NK-92 treated with Interleukin-12 subunit alpha and Interleukin-12 subunit beta, amount 100 ng/mL, for 24 hours (cell line): ENCODE measurements at regions not wholly inside any gene's neighbourhood (a gene's known extent, or its start where the extent isn't known, plus 50 kb on each side); places are given as distances from the start of the nearest gene placed in this dataset.

Source experiments
- DNase-seq: peaks from one replicate; lab custom pipeline; 2025; lab: John Stamatoyannopoulos, UW

DNA sequence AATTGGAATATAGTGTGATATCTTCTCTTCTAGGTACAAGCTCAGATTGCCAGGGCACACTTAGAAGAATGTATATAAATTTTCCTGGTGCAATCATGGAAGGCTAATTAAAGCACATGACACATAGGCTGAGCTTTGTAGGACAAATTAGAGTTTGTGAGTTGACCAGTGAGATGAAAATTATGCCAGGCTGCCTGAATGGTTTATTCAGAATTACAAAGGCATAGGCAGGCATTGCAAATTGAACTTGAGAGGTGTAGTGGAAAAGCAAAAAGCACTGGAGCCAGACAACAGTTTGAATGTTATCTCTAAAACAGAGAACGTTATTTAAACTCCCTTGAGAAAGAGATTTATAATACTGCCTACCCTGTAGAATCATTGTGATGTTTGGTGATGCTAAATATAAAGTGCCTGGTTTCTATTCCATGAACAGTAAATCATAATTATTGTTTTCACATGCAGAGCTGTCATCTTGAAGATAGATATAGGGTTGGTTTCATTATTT, 712.1 kb downstream of the TBC1D32 start:
- no peak for DNase-seq

DNA sequence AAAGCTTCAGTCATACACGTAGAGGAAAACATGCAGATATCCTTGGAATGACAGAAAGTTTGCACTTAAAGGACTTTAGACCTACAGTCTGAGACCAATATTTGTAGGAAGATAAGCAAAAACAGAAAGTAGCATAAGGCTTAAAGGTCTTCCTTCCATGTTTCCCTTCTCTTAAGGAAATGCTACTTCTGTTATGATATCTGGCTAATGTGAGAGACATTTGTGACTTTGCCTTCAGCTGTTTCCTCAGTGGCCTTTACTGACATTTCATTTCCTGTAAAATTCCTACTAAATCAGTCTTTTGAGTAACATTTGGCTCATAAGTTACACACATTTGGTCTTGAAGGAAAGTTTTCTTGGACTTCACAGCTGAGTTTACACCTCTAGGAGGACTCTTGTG, 713.4 kb downstream of the TBC1D32 start:
- no peak for DNase-seq

DNA sequence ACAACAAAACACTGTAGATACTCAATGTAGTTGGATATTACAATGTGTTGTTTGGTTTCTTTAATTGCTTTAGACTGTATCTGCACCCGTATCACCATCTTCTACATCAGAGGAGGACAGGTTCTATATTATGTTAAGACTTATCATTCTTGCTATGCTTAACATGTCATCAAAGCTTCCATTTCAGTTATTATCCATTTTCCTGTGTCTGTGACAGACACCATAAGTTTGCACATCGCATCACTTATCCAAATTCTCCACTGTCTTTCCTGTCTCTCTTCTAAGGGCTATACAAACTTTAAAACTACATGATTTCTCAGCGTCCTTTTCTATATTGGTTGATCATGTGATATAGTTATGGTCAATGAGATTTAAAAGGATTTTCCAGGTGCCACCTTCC, 719.0 kb downstream of the TBC1D32 start:
- no peak for DNase-seq

DNA sequence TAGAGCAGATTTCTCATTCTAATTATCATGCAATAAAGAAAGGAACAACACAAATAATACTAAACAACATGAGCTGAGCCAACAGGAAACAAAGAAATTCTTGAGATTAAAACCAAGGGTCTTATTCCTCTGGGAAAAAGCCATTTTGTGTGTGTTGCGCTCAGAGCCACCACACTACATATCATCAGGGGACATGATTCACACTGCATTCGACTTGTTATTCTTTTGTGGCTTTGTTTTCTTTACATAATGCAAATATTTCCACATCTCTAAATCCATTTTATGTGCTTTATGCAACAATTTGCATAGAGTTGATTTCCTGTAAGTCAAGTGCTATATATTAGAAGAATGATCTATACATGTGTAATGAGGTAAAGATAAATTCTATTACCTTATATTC, 719.6 kb downstream of the TBC1D32 start:
- DNase-seq: no peak

DNA sequence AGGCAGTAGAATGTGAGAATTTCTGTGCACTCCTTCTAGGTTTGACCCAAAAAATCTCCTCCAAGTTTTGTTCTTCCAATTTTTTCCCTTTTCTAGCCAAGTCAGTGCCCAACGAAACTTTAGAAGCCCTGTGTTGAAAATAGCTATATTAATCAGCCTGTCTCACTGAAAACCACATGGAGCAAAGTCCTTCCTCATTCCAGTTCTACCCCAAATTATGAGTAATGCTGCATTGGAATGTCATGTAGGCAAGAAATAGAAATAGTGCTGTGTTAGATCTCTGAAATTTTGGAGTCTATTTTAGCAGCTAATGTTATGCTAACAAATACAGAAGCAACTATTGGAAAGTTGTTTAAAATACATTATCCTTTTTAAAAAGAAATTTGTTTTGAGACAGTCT, 725.5 kb downstream of the TBC1D32 start:
- DNase-seq: no peak

DNA sequence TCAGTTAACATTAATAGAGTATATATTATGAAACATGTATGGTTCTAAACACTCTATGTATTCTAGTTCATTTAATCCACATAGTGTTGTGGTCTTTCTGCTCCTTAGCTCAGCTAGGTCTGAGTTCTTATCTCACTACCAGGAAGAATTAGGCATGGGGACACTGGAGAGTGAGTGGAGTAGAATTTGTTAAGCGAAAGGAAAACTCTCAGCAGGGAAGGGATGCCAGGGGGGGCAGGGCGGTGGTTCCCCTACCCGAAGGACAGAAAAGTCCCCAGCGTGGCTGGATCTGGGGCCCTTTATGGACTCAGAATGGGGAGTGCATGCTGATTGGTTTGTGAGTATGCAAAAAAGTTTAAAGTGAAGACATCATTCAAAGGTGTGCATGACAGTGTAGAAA, 727.5 kb downstream of the TBC1D32 start:
- no peak for DNase-seq

DNA sequence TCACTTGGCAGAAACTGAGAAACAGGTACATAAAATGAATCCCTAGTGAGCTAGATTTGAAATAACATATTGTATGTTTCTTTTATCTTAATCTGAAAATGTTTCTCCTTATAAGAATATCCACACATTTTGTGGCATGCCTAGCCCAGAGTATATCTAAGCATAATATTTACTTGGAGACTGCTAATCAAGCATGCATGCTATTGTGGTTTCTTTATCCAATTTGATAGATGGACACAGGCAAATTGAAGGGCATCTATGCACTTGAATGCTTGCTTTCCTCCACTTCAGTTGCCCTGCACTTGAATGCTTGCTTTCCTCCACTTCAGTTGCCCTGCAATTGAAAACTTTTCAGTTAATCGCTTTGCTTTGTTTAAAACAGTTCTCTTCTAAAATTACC, 729.8 kb downstream of the TBC1D32 start:
- no peak for DNase-seq

DNA sequence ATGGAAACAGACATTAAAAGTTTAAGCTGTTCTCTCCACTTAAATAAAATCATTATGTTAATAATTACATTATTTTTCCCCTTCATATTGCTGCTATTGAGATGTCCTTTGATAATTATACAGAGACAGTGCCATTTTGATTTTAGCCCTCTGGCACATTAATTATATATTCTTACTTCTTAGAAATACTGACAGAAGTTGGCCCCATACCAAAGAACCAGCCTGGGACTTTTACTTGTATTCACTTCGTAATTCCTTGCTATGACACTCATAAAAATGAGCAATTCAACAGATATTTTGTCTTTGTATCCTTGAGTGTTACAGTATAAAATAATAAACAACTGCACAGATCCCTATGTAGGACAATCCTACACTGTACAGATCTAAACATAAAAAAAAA, 743.7 kb downstream of the TBC1D32 start:
- DNase-seq: no peak

DNA sequence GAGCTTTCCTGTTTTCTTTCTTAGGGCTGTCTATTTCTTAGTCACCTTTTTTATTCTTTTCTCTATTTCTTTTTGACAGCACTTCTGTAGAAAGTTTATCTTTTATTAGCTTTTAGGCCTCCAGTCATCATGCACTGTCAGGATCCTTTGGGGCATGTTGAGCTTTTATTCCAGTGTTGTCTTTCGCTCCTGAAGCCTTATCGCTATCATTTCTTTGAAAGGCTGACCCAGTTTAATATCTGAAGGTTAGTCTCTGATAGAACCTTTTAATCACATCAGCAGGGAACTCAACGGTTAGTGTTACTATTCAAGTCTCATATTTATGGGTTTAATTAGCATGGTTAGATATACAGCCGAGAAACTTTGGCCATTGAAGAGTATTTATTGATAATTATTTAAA, 745.9 kb downstream of the TBC1D32 start:
- no peak for DNase-seq

DNA sequence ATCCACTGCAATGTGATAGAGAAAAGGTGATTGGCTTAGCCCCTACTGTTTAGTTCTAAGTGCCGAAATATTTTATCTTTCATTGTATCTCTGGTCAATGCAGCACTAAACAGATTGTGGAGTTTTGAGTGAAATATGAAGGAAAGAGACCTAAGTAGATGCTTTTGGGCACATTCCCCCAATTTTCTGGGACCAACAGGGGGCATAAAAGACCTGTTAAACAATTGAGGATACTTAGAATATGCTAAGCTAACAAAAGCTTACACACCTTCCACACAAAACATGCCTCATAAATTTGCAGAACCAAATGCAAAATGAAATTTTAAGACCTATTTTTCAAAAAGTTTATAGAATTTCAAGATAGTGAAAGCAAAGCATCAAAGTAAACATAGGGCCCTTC, 746.9 kb downstream of the TBC1D32 start:
- no peak for DNase-seq

DNA sequence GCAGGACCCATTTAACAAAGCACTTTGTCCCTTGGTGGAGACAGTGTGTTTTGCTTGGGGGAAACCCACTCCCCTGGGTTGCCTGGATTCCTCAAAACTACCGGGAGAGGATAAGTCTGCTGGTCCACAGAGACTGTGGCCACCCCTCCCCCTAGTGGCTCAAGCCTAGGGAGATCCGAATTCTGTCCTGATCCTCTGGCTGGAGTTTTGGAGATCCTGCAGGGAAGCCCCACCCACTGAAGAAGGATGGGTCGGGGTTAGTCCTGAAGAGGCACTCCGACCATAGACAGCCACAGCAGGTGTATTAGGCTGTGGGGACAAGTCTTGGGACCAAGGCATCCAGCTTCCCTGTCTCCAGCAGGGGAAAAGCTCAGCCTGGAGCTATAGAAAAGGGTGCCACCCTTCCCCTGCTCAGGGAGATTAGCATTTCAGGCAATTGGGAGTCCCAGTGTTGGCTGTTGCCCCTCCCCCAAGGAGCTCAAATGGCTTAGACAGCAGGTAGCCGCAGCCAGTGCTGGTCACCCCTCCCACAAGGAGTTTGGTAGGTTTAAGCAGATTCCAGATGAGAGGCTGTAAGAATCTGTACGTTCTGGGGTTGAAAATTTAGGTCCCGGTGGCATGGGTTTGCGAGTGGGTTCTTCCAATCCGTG, 750.0 kb downstream of the TBC1D32 start:
- DNase-seq: no peak

DNA sequence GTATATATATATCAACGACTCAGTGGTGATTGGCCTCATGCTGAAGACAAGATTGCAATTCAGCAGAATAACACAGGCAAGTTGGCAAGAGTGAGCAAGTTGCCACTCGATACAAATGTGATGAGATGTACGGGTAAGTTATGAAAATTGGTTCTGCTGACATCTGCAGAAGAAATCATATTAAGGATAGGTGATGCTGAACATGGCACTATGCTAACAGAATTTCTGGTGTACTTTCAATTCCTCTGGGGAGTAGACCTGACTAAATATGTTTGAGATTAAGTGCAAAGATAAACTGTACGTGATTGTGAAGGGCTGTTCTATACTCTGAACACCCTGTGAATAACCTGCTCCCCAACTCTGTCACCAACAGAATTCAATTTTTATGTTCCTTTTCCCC, 758.2 kb downstream of the TBC1D32 start:
- DNase-seq: no peak

DNA sequence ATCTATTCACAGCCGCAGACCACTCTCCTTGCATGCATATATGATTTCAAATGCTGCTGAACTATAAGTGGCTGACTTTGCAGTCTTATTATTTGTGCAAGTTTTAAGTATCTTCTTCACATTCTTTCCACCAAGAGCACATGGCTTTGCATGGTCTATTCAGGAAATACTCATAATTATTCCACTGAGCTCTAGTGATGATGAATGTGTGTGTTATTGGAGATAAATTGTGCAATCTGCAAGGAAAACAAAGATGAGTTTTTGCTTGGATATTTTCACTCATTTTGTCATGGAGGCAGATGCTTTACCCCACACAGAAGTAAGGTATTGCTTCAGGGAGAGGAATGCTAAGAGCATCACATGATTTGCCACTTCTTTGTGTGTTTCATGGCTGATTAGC, 764.6 kb downstream of the TBC1D32 start:
- DNase-seq: no peak

DNA sequence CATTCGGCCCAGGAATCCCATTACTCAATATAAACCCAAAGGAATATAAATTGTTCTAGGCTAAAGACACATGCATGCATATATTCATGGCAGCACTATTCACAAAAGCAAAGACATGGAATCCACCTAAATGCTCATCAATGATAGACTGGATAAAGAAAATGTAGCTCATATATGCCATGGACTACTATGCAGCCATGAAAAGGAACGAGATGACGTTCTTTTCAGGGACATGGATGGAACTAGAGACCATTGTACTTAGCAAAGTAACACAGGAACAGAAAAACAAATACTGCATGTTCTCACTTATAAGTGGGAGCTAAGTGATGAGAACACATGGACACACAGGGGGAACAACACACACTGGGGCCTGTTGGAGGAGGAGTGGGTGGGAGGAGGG, 769.5 kb downstream of the TBC1D32 start:
- no peak for DNase-seq

DNA sequence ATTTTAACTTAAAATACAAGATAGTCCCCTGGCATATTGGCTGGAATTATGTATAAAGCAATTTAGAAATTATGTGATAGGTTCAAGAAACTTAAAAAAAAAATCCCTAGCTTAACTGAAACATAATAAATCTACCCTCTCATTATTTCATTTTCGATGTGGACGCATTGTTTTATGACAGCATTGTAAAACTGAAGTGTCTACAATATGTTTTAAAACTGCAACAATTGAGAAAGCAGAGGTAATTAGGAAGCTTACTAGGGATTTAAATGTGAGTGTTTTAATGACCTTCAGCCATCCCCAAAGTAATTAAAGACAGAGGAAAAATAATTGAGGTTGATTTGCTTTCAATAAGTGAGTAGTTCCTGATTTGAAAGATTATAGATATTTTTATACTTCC, 776.0 kb downstream of the TBC1D32 start:
- DNase-seq: no peak

DNA sequence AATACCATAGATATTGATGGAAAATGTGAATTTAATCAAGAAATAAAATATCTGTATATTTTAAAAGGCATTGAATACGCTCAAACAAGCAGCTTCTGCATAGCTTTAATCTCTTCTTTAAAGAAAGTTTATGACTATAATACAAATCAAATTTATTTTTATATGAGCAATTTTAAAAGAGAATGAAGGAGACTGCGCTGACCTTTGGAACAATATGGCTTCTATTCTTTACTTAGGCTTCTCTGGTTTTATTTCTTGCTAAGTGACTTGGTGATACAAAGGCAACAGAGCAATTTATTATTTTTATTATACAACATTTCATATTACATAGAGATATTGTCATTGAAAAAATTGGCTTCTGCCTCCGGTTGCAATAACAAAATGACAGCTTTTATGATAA, 776.7 kb downstream of the TBC1D32 start:
- DNase-seq: no peak

DNA sequence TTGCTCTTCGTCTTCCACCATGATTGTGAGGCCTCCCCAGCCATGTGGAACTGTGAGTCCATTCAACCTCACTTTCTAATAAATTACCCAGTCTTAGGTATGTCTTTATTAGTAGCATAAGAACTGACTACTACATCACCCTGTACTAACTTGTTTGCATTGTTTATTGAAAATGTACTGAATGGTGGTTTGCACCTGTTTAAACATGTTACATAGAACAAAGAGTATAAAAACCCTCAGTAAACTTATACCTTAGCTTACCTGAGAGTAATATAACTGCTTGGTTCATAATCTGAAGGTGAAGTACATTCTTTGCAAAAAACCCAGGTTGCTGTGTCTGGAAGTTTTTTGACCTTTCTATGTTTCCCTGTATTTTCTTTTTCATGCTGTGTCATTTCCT, 777.8 kb downstream of the TBC1D32 start:
- DNase-seq: no peak

DNA sequence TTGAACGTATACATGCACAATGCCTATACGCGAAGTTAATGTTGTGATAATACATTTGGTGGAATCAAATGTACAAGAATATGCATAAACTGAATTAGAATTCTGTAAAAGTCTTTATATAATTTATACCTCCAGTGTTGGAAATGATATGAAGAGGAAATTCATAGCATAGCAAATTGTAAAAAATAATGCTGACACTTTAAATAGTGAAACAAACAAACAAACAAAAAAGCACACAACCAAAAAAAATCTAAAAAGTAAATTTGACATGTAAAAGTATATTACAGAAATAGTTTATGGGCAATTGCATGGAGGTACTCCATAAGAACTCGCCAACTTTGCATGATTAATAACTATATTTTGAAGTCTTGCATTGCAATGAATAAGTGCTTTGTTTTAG, 780.9 kb downstream of the TBC1D32 start:
- DNase-seq: no peak

DNA sequence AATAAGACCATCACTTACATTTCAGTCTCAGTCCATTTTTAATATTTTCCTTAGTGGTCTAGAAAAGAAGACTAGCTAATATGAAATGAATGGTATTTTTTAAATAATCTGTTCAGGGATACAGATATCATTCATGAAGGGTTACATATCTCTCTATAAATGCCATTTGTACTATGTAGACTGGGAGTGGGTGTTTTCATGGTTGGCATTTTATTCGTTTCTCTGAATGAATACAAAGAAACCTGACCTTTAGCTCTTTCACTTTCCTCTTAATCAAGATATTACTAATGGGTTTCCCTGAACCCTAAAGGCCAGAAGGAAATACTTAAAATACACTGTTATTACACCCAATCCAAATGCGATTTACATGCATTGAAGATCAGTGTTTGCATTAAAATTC, 788.9 kb downstream of the TBC1D32 start:
- DNase-seq: no peak

DNA sequence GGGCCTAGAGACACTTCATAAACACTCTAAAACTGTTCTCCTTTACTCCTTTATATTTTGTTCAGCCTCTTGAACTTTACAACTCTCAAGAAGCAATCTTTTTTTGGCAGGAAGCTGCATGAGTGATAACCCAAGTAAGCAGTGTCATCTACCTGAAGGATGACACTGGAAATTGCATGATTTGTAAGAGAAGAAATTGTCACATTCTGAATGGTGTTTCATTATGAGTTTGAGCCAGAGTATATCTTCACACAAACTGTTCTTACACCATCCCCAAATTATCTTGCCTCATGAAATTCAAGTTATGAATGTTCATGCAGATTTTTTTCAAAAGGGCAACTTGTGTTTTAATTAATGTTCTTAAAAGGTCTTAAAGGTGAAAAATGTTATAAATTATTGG, 799.3 kb downstream of the TBC1D32 start:
- DNase-seq: no peak

DNA sequence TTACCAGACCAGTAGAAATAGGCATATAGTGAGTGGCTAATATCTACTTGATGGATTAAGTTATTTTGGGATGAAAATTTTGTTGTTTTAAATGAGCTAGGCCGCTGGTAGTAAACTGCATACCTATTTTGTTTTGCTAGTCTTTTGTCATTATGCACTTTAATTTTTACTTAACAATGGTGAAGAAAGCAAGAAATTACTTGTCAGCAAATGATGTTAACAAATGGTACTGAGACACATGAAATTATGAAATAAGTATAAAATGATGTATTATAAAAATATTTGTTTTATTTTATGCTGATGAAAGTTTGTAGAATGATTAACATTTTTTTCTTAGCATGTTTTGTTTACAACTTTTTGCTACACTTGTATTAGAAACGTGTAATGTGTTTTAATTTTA, 807.7 kb downstream of the TBC1D32 start:
- no peak for DNase-seq

DNA sequence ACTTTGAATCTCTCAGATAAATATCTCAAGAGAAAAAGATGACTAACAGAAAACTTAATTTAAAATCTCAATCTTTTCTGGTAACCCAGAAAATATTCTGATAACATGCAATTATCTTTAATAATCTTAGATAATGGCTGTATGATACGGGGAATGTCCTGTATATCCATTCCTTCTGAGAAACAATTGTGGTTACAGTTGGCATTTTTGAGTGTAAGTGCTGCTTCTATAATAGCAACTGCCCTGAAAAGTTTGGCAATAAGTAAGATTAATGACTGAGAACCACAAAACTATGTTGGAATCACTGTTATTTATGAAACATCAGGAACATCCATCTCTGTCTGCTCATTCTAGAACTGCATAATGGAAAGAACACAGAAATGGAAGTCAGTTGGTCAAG, 819.7 kb downstream of the TBC1D32 start:
- DNase-seq: no peak

DNA sequence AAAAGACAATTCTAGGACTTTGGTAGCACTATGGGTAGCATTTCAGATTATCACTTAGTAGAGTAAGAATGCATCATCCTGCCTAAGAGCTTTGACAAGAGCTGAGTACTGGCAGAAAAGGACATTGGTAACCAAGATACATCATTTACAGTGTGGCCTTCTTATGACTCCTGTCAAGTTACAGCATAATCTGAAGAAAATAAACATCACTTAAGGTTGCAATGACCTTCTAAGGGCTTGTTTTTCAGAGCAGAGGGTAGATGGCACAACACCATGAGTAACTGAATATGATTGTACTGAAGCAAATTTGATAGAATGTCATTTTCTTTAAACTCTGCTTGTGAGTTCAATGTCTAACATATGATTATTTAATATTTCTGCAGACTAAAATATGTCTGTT, 822.6 kb downstream of the TBC1D32 start:
- no peak for DNase-seq

DNA sequence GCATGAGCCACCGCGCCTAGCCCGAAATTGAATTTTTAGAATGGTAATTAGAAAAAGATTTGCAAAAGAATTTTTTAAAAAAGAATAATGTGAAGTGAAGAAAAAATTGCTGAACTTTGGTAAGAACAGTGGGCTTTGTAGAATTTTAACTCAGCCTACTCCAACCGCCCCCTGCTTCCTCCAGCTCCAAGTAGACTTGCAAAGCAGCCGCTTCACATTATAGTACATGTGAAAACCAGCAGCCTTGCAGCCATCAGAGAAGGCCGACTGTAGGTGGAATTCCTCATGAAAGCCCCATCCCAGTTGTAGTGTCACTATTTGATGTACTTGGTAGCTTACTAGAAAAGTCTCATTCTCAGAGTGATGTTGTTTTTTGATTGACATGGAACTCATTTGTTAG, 835.6 kb downstream of the TBC1D32 start:
- no peak for DNase-seq

DNA sequence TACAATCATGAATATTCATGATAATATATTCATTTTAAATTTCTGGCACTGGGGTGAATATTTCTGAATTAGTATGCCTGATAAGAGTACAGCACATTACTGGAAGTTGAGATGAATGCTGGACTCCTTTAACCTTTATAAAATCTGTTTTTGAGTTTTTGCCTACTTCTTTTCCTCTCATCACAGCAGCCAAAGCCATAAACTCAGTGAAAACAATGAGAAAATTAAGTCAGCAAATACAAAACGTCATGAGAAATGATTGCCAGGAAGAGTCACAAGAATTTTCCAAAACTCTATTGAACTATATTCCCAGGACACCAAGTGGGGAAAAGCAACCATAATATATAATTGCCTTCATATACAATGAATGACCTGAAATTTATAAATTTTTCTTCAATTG, 837.6 kb downstream of the TBC1D32 start:
- DNase-seq: no peak
